DND-41 (cell line): ENCODE measurements at regions not wholly inside any gene's neighbourhood (a gene's known extent, or its start where the extent isn't known, plus 50 kb on each side); places are given as distances from the start of the nearest gene placed in this dataset.

Source experiments
- ATAC-seq: fragments of 200-7000 bp; cut with Tn5 transposase; 3 replicates; pipeline ENCODE4 v1.9.1; 2021; ENCODE audit warnings: low read depth; ENCODE audit not compliant: insufficient read depth
- DNase-seq: peaks from one replicate; pipeline ENCODE4 v3.0.0-alpha.2; 2020
- H2AFZ ChIP-seq: 2 replicates; pipeline ENCODE4 v1.6.0; 2012; ENCODE audit warnings: low read depth, low read length
- H3K27ac ChIP-seq: 2 replicates; pipeline ENCODE4 v1.5.1; 2012; ENCODE audit warnings: low read length, inconsistent platforms
- H3K27me3 ChIP-seq: fragments of 200-600 bp; sonication (generic); 2 replicates; pipeline ENCODE4 v1.6.0; 2012; ENCODE audit warnings: low read length, mild to moderate bottlenecking, inconsistent platforms; ENCODE audit not compliant: insufficient read depth, poor library complexity
- H3K36me3 ChIP-seq: 2 replicates; pipeline ENCODE4 v1.5.1; 2012; ENCODE audit warnings: low read length, inconsistent platforms; ENCODE audit not compliant: insufficient read depth
- H3K4me1 ChIP-seq: 2 replicates; pipeline ENCODE4 v1.5.1; 2012; ENCODE audit warnings: mild to moderate bottlenecking, low read length; ENCODE audit not compliant: insufficient read depth
- H3K4me2 ChIP-seq: 2 replicates; pipeline ENCODE4 v1.6.0; 2012; ENCODE audit warnings: mild to moderate bottlenecking, moderate library complexity, low read length, inconsistent platforms; ENCODE audit not compliant: insufficient read depth
- H3K4me3 ChIP-seq, 2 experiments: fragments of 200-600 bp in 1 of 2; shearing (Covaris generic) in 1 of 2; 2 replicates each; pipeline ENCODE4 v1.5.1; 2012 to 2016; ENCODE audit warnings: inconsistent platforms in 2 of 2, low read length in 2 of 2, mild to moderate bottlenecking in 2 of 2, low read depth in 1 of 2, moderate library complexity in 1 of 2
- H3K79me2 ChIP-seq: 2 replicates; pipeline ENCODE4 v1.6.0; 2012; ENCODE audit warnings: low read length, inconsistent platforms; ENCODE audit not compliant: insufficient read depth
- H3K9ac ChIP-seq: 2 replicates; pipeline ENCODE4 v1.6.0; 2012; ENCODE audit warnings: low read depth, mild to moderate bottlenecking, inconsistent platforms, low read length, moderate library complexity
- H3K9me3 ChIP-seq: 2 replicates; pipeline ENCODE4 v1.5.1; 2012; ENCODE audit warnings: low read length, moderate library complexity, mild to moderate bottlenecking, inconsistent platforms; ENCODE audit not compliant: insufficient read depth, severe bottlenecking
- H4K20me1 ChIP-seq: 2 replicates; pipeline ENCODE4 v1.6.0; 2012; ENCODE audit warnings: low read length; ENCODE audit not compliant: insufficient read depth
- CTCF ChIP-seq: IDR thresholded peaks from 2 replicates; pipeline ENCODE4 v1.5.1; 2012; ENCODE audit warnings: borderline replicate concordance, low read length, moderate library complexity, mild to moderate bottlenecking; ENCODE audit not compliant: poor library complexity, severe bottlenecking; ENCODE audit errors: extremely low read depth
- EZH2 ChIP-seq: IDR thresholded peaks from 3 replicates; pipeline ENCODE4 v1.6.1; 2012; ENCODE audit warnings: borderline replicate concordance, low read depth, mild to moderate bottlenecking, moderate library complexity, low read length, inconsistent platforms; ENCODE audit not compliant: severe bottlenecking

- Histone ChIP-seq H3K4me2 (no peak overlapping the region), H3K4me3 (no peak overlapping the region)
These were observed 50.3 kb upstream of the ITGA11 start for GRCh38 chr15:68482246-68482645.

GRCh38 chr15:68483165-68483564 is 51.2 kb upstream of the ITGA11 start:
- Histone ChIP-seq H3K79me2 (no peaks in the 10 kb centered on the region), H3K36me3 (no peaks in the 10 kb centered on the region), H3K9ac (no peak overlapping the region), H2AFZ (no peak overlapping the region), H4K20me1 (no peaks in the 10 kb centered on the region), H3K4me2 (no peak overlapping the region), H3K4me1 (no peaks in the 10 kb centered on the region), H3K27ac (no peak overlapping the region), H3K27me3 (peaks cover 2% of the 10 kb centered on the region), H3K4me3 (no peak overlapping the region), H3K9me3 (no peaks in the 10 kb centered on the region)
- DNase-seq (no peak), ATAC-seq (no peak)
- TF ChIP-seq CTCF (no peak), EZH2 (no peak)

More at GRCh38 chr15:68482246-68482645, 50.3 kb upstream of the ITGA11 start:
- Histone ChIP-seq H3K9ac (no peak overlapping the region), H4K20me1 (no peaks in the 10 kb centered on the region), H3K36me3 (no peaks in the 10 kb centered on the region), H2AFZ (no peak overlapping the region), H3K79me2 (no peaks in the 10 kb centered on the region), H3K27me3 (peaks cover 2% of the 10 kb centered on the region), H3K27ac (no peak overlapping the region), H3K9me3 (no peaks in the 10 kb centered on the region), H3K4me1 (no peaks in the 10 kb centered on the region)
- DNase-seq (no peak), ATAC-seq (no peak)
- TF ChIP-seq CTCF, result no peak
- no peak for TF ChIP-seq EZH2

- Histone ChIP-seq H4K20me1 (no peaks in the 10 kb centered on the region), H2AFZ (no peak overlapping the region), H3K9me3 (no peaks in the 10 kb centered on the region), H3K36me3 (no peaks in the 10 kb centered on the region), H3K27ac (no peak overlapping the region), H3K79me2 (no peaks in the 10 kb centered on the region), H3K4me3 (no peak overlapping the region), H3K4me1 (no peaks in the 10 kb centered on the region), H3K27me3 (peaks cover 2% of the 10 kb centered on the region), H3K9ac (no peak overlapping the region), H3K4me2 (no peak overlapping the region)
- DNase-seq (no peak), ATAC-seq (no peak)
- TF ChIP-seq CTCF, result no peak
- no peak for TF ChIP-seq EZH2
These were observed 52.3 kb upstream of the ITGA11 start for GRCh38 chr15:68484220-68484619.
